Ovary (tissue), 3 donors: ENCODE measurements at regions not wholly inside any gene's neighbourhood (a gene's known extent, or its start where the extent isn't known, plus 50 kb on each side); places are given as distances from the start of the nearest gene placed in this dataset.

Experiments
- CTCF ChIP-seq, 3 donors: fragments of 450-650 bp in 2 of 3; fragments of 200-600 bp in 1 of 3; IDR thresholded peaks; one replicate each; pipeline versions ENCODE4 v1.5.1 to v1.8.0; 2016 to 2022; ENCODE audit warnings: antibody characterized with exemption in 3 of 3, mild to moderate bottlenecking in 1 of 3
- EP300 ChIP-seq: sonication (generic); formaldehyde crosslinking; IDR thresholded peaks from one replicate; pipeline ENCODE4 v1.6.1; 2017; ENCODE audit warnings: antibody characterized with exemption
- POLR2A ChIP-seq: fragments of 450-650 bp; IDR thresholded peaks from one replicate; pipeline ENCODE4 v1.6.1; 2017; ENCODE audit warnings: antibody characterized with exemption, mild to moderate bottlenecking, moderate library complexity
- donor health status: DM: no; HTN: no; CAD: no.

GRCh38 chr19:32241932-32242710 lies 103.3 kb upstream of the ZNF507 start:
- TF ChIP-seq CTCF (IDR thresholded peaks at IDR 0.05) (no peak), EP300 (no peak), POLR2A (no peak)
